SU-DHL-6 (cell line): ENCODE measurements at regions not wholly inside any gene's neighbourhood (a gene's known extent, or its start where the extent isn't known, plus 50 kb on each side); places are given as distances from the start of the nearest gene placed in this dataset.

Experiments
- CTCF ChIP-seq: fragments of 200-600 bp; sonication (generic); IDR thresholded peaks from one replicate; pipeline ENCODE4 v1.5.1; 2017; ENCODE audit warnings: antibody characterized with exemption, mild to moderate bottlenecking, low read length, moderate library complexity; ENCODE audit not compliant: insufficient read depth, poor library complexity, severe bottlenecking
- EZH2phosphoT487 ChIP-seq: fragments of 200-600 bp; sonication (generic), shearing (Covaris generic); conservative IDR thresholded peaks from 2 replicates; pipeline ENCODE4 v1.6.1; 2018; ENCODE audit warnings: mild to moderate bottlenecking, antibody characterized with exemption, low read length, moderate library complexity, mixed read lengths

DNA sequence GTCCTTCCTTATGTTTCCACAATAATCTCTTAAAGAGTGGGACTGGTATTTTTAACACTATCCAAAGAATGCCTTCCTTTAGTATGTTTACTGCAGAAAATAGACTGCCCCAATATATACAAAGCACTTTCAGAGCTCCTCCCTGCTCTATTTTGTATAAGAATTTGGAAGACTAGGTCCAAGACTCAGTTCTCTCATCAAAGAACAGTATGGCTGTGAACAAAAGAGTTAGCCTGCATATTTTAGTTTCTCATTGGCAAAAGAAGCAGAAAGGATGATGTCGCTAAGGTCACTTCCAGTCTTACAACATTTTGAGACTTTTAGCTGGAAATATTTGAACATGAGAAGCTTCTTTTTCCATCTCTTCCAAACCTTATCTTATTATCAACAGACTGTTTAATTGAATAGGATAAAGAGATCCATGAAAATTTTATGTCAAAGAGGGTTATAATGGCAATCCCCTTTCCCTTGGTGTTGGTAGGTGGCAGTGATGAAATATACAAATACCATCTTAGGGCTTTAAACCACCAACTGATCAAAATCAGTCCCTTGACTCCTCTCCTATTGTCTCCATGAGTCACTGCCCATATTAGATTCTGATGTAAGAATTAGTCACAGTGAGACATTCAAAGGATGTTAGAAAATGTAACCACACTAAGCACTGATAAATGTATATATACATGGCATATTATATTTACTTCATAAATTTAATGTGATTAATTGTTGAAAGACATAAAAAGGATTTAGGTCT lies 266.9 kb upstream of the DSEL start:
- TF ChIP-seq CTCF = no peak
- TF ChIP-seq EZH2phosphoT487 = no peak
